Dermis blood vessel endothelial cell (primary cell): ENCODE measurements at regions not wholly inside any gene's neighbourhood (a gene's known extent, or its start where the extent isn't known, plus 50 kb on each side); places are given as distances from the start of the nearest gene placed in this dataset.

Experiments used
- DNase-seq: peaks from one replicate; pipeline ENCODE4 v3.0.0; 2010

GRCh38 chrX:39452401-39452800 is 645.4 kb downstream of the BCOR start:
- no peak for DNase-seq

- DNase-seq: no peak
Observed at GRCh38 chrX:39453889-39454621, 643.7 kb downstream of the BCOR start.

- no peak for DNase-seq
Observed at GRCh38 chrX:39456894-39457604, 640.7 kb downstream of the BCOR start.

- DNase-seq: no peak
Observed at GRCh38 chrX:39458779-39459178, 639.0 kb downstream of the BCOR start.

- DNase-seq: no peak
Observed at GRCh38 chrX:39459204-39459603, 638.6 kb downstream of the BCOR start.

GRCh38 chrX:39459952-39460351 is 637.8 kb downstream of the BCOR start:
- DNase-seq: no peak

GRCh38 chrX:39460499-39460898 is 637.3 kb downstream of the BCOR start:
- DNase-seq: no peak

GRCh38 chrX:39462835-39463234 is 634.9 kb downstream of the BCOR start:
- DNase-seq: no peak

- DNase-seq: no peak
Observed at GRCh38 chrX:39464253-39464652, 633.5 kb downstream of the BCOR start.

- DNase-seq: no peak
Observed at GRCh38 chrX:39465467-39465866, 632.3 kb downstream of the BCOR start.

GRCh38 chrX:39465906-39466305 is 631.9 kb downstream of the BCOR start:
- DNase-seq: no peak

GRCh38 chrX:39469126-39469525 is 628.6 kb downstream of the BCOR start:
- no peak for DNase-seq

- DNase-seq: no peak
Observed at GRCh38 chrX:39470588-39471407, 627.0 kb downstream of the BCOR start.

- DNase-seq: no peak
Observed at GRCh38 chrX:39472161-39472560, 625.6 kb downstream of the BCOR start.

GRCh38 chrX:39473812-39474211 is 623.9 kb downstream of the BCOR start:
- no peak for DNase-seq

- DNase-seq: no peak
Observed at GRCh38 chrX:39475372-39475771, 622.4 kb downstream of the BCOR start.

GRCh38 chrX:39476604-39477021 is 621.1 kb downstream of the BCOR start:
- DNase-seq: no peak

GRCh38 chrX:39477031-39477761 is 620.6 kb downstream of the BCOR start:
- no peak for DNase-seq

GRCh38 chrX:39477762-39478120 is 620.0 kb downstream of the BCOR start:
- peak; percentile 72 for DNase-seq

- no peak for DNase-seq
Observed at GRCh38 chrX:39479856-39480255, 617.9 kb downstream of the BCOR start.

- no peak for DNase-seq
Observed at GRCh38 chrX:39480963-39481362, 616.8 kb downstream of the BCOR start.

GRCh38 chrX:39481621-39482020 is 616.1 kb downstream of the BCOR start:
- DNase-seq: no peak
